ENCODE measurements at regions not wholly inside any gene's neighbourhood (a gene's known extent, or its start where the extent isn't known, plus 50 kb on each side); places are given as distances from the start of the nearest gene placed in this dataset.

- 90 to 92% methylated on average over 6 of the region's 6 CpGs for WGBS, 2 donors
- Histone ChIP-seq H3K4me3 (ENCODE audit: low read depth in 1 of 2, low read length in 2 of 2) (no peak overlapping the region), H3K27me3 (ENCODE audit: control insufficient read depth in 1 of 2, insufficient read depth in 2 of 2, low read length in 2 of 2) (no peaks in the 10 kb centered on the region), H3K4me1 (ENCODE audit: control insufficient read depth in 2 of 2, insufficient read depth in 2 of 2, low read length in 1 of 2) (no peaks in the 10 kb centered on the region), H3K36me3 (ENCODE audit: control insufficient read depth in 2 of 2, insufficient read depth in 2 of 2, low read length in 1 of 2) (no peaks in the 10 kb centered on the region), H3K9me3 (ENCODE audit: control insufficient read depth in 2 of 2, insufficient read depth in 1 of 2, low read depth in 1 of 2, low read length in 1 of 2) (no peaks in the 10 kb centered on the region), H3K27ac (ENCODE audit: low read depth in 2 of 2, low read length in 1 of 2) (no peak overlapping the region)
Observed at GRCh38 chr5:110940136-110940535, 131.4 kb upstream of the TSLP start.

- no peak overlapping the region for H3K27ac ChIP-seq (ENCODE audit: low read depth in 2 of 2, low read length in 1 of 2)
- H3K9me3 ChIP-seq (ENCODE audit: control insufficient read depth in 2 of 2, insufficient read depth in 1 of 2, low read depth in 1 of 2, low read length in 1 of 2), result no peaks in the 10 kb centered on the region
- WGBS, 2 donors, result 30 to 48% methylated on average over 3 of the region's 3 CpGs
- H3K4me3 ChIP-seq (ENCODE audit: low read depth in 1 of 2, low read length in 2 of 2), result no peak overlapping the region
- H3K36me3 ChIP-seq (ENCODE audit: control insufficient read depth in 2 of 2, insufficient read depth in 2 of 2, low read length in 1 of 2), result no peaks in the 10 kb centered on the region
- no peaks in the 10 kb centered on the region for H3K4me1 ChIP-seq (ENCODE audit: control insufficient read depth in 2 of 2, insufficient read depth in 2 of 2, low read length in 1 of 2)
- H3K27me3 ChIP-seq (ENCODE audit: control insufficient read depth in 1 of 2, insufficient read depth in 2 of 2, low read length in 2 of 2), result no peaks in the 10 kb centered on the region
Observed at GRCh38 chr5:110945874-110946436, 125.6 kb upstream of the TSLP start.

- WGBS, 2 donors, result 46 to 57% methylated on average over 2 of the region's 2 CpGs
- Histone ChIP-seq H3K9me3 (ENCODE audit: control insufficient read depth in 2 of 2, insufficient read depth in 1 of 2, low read depth in 1 of 2, low read length in 1 of 2) (no peaks in the 10 kb centered on the region), H3K27me3 (ENCODE audit: control insufficient read depth in 1 of 2, insufficient read depth in 2 of 2, low read length in 2 of 2) (no peaks in the 10 kb centered on the region), H3K4me3 (ENCODE audit: low read depth in 1 of 2, low read length in 2 of 2) (no peak overlapping the region), H3K36me3 (ENCODE audit: control insufficient read depth in 2 of 2, insufficient read depth in 2 of 2, low read length in 1 of 2) (no peaks in the 10 kb centered on the region), H3K27ac (ENCODE audit: low read depth in 2 of 2, low read length in 1 of 2) (no peak overlapping the region), H3K4me1 (ENCODE audit: control insufficient read depth in 2 of 2, insufficient read depth in 2 of 2, low read length in 1 of 2) (peaks cover 0 to 3% of the 10 kb centered on the region in 2 donors)
Observed at GRCh38 chr5:110951373-110951791, 120.1 kb upstream of the TSLP start.

- Histone ChIP-seq H3K27me3 (ENCODE audit: control insufficient read depth in 1 of 2, insufficient read depth in 2 of 2, low read length in 2 of 2) (no peaks in the 10 kb centered on the region), H3K4me3 (ENCODE audit: low read depth in 1 of 2, low read length in 2 of 2) (no peak overlapping the region), H3K4me1 (ENCODE audit: control insufficient read depth in 2 of 2, insufficient read depth in 2 of 2, low read length in 1 of 2) (peaks cover 0 to 14% of the 10 kb centered on the region in 2 donors), H3K9me3 (ENCODE audit: control insufficient read depth in 2 of 2, insufficient read depth in 1 of 2, low read depth in 1 of 2, low read length in 1 of 2) (no peaks in the 10 kb centered on the region), H3K36me3 (ENCODE audit: control insufficient read depth in 2 of 2, insufficient read depth in 2 of 2, low read length in 1 of 2) (no peaks in the 10 kb centered on the region), H3K27ac (ENCODE audit: low read depth in 2 of 2, low read length in 1 of 2) (no peak overlapping the region)
- WGBS, 2 donors, result 41 to 53% methylated on average over 20 of the region's 20 CpGs
Observed at GRCh38 chr5:110956280-110956912, 115.1 kb upstream of the TSLP start.

GRCh38 chr5:110956913-110957813 is 114.3 kb upstream of the TSLP start:
- Histone ChIP-seq H3K36me3 (ENCODE audit: control insufficient read depth in 2 of 2, insufficient read depth in 2 of 2, low read length in 1 of 2) (no peaks in the 10 kb centered on the region), H3K4me1 (ENCODE audit: control insufficient read depth in 2 of 2, insufficient read depth in 2 of 2, low read length in 1 of 2) (peaks cover 0 to 14% of the 10 kb centered on the region in 2 donors), H3K27me3 (ENCODE audit: control insufficient read depth in 1 of 2, insufficient read depth in 2 of 2, low read length in 2 of 2) (no peaks in the 10 kb centered on the region), H3K4me3 (ENCODE audit: low read depth in 1 of 2, low read length in 2 of 2) (no peak overlapping the region), H3K9me3 (ENCODE audit: control insufficient read depth in 2 of 2, insufficient read depth in 1 of 2, low read depth in 1 of 2, low read length in 1 of 2) (no peaks in the 10 kb centered on the region), H3K27ac (ENCODE audit: low read depth in 2 of 2, low read length in 1 of 2) (peak overlapping the region; percentile 4 to 71)
- 55 to 70% methylated on average over 12 of the region's 12 CpGs for WGBS, 2 donors

GRCh38 chr5:110957934-110958333 is 113.6 kb upstream of the TSLP start:
- no peak overlapping the region for H3K4me3 ChIP-seq (ENCODE audit: low read depth in 1 of 2, low read length in 2 of 2)
- H3K4me1 ChIP-seq (ENCODE audit: control insufficient read depth in 2 of 2, insufficient read depth in 2 of 2, low read length in 1 of 2), result peaks cover 0 to 14% of the 10 kb centered on the region in 2 donors
- no peaks in the 10 kb centered on the region for H3K9me3 ChIP-seq (ENCODE audit: control insufficient read depth in 2 of 2, insufficient read depth in 1 of 2, low read depth in 1 of 2, low read length in 1 of 2)
- 53 to 58% methylated on average over 2 of the region's 2 CpGs for WGBS, 2 donors
- H3K27ac ChIP-seq (ENCODE audit: low read depth in 2 of 2, low read length in 1 of 2), result no peak overlapping the region
- no peaks in the 10 kb centered on the region for H3K27me3 ChIP-seq (ENCODE audit: control insufficient read depth in 1 of 2, insufficient read depth in 2 of 2, low read length in 2 of 2)
- no peaks in the 10 kb centered on the region for H3K36me3 ChIP-seq (ENCODE audit: control insufficient read depth in 2 of 2, insufficient read depth in 2 of 2, low read length in 1 of 2)

GRCh38 chr5:110963495-110963894 is 108.0 kb upstream of the TSLP start:
- Histone ChIP-seq H3K9me3 (ENCODE audit: control insufficient read depth in 2 of 2, insufficient read depth in 1 of 2, low read depth in 1 of 2, low read length in 1 of 2) (no peaks in the 10 kb centered on the region), H3K4me3 (ENCODE audit: low read depth in 1 of 2, low read length in 2 of 2) (no peak overlapping the region), H3K27me3 (ENCODE audit: control insufficient read depth in 1 of 2, insufficient read depth in 2 of 2, low read length in 2 of 2) (no peaks in the 10 kb centered on the region), H3K4me1 (ENCODE audit: control insufficient read depth in 2 of 2, insufficient read depth in 2 of 2, low read length in 1 of 2) (peaks cover 0 to 2% of the 10 kb centered on the region in 2 donors), H3K36me3 (ENCODE audit: control insufficient read depth in 2 of 2, insufficient read depth in 2 of 2, low read length in 1 of 2) (no peaks in the 10 kb centered on the region), H3K27ac (ENCODE audit: low read depth in 2 of 2, low read length in 1 of 2) (no peak overlapping the region)
- WGBS, 2 donors, result 74 to 76% methylated on average over 3 of the region's 3 CpGs

GRCh38 chr5:110965773-110966581 is 105.5 kb upstream of the TSLP start:
- Histone ChIP-seq H3K36me3 (ENCODE audit: control insufficient read depth in 2 of 2, insufficient read depth in 2 of 2, low read length in 1 of 2) (no peaks in the 10 kb centered on the region), H3K27me3 (ENCODE audit: control insufficient read depth in 1 of 2, insufficient read depth in 2 of 2, low read length in 2 of 2) (no peaks in the 10 kb centered on the region), H3K4me3 (ENCODE audit: low read depth in 1 of 2, low read length in 2 of 2) (no peak overlapping the region), H3K4me1 (ENCODE audit: control insufficient read depth in 2 of 2, insufficient read depth in 2 of 2, low read length in 1 of 2) (peaks cover 0 to 2% of the 10 kb centered on the region in 2 donors), H3K27ac (ENCODE audit: low read depth in 2 of 2, low read length in 1 of 2) (peak overlapping the region in 1 of 2 donors; percentile 22), H3K9me3 (ENCODE audit: control insufficient read depth in 2 of 2, insufficient read depth in 1 of 2, low read depth in 1 of 2, low read length in 1 of 2) (no peaks in the 10 kb centered on the region)
- WGBS, 2 donors, result 39 to 46% methylated on average over 3 of the region's 3 CpGs

Data from esophagus (tissue), 2 donors.